GM18870 (cell line): ENCODE measurements at regions not wholly inside any gene's neighbourhood (a gene's known extent, or its start where the extent isn't known, plus 50 kb on each side); places are given as distances from the start of the nearest gene placed in this dataset.
"Not testable (repeated sequence)": the region's sequence is repeated elsewhere in the genome, so short reads cannot be mapped to it uniquely, and the experiment has no call there.

ENCODE experiments used
- ATAC-seq: cut with Tn5 transposase; IDR thresholded peaks from one replicate; pipeline ENCODE4 v1.9.1; 2021; ENCODE audit warnings: moderate library complexity; ENCODE audit not compliant: unreplicated experiment

GRCh38 chr9:124164811-124165210 is 92.9 kb upstream of the NEK6 start:
- ATAC-seq: no peak

- ATAC-seq: no peak
These were observed 83.3 kb upstream of the NEK6 start for GRCh38 chr9:124174433-124174832.

GRCh38 chr9:124177522-124177921 is 80.2 kb upstream of the NEK6 start:
- not testable (repeated sequence) for ATAC-seq

GRCh38 chr9:124179196-124180071 is 78.3 kb upstream of the NEK6 start:
- no peak for ATAC-seq

GRCh38 chr9:124180557-124180956 is 77.2 kb upstream of the NEK6 start:
- ATAC-seq: no peak

- no peak for ATAC-seq
These were observed 75.0 kb upstream of the NEK6 start for GRCh38 chr9:124182741-124183140.

- ATAC-seq: no peak
These were observed 74.0 kb upstream of the NEK6 start for GRCh38 chr9:124183772-124184171.

- ATAC-seq: no peak
These were observed 72.3 kb upstream of the NEK6 start for GRCh38 chr9:124185413-124185812.

GRCh38 chr9:124187311-124187710 is 70.4 kb upstream of the NEK6 start:
- no peak for ATAC-seq

- no peak for ATAC-seq
These were observed 69.2 kb upstream of the NEK6 start for GRCh38 chr9:124188331-124189110.

- ATAC-seq: no peak
These were observed 67.0 kb upstream of the NEK6 start for GRCh38 chr9:124190761-124191160.

- ATAC-seq: no peak
These were observed 65.9 kb upstream of the NEK6 start for GRCh38 chr9:124191691-124192395.

- ATAC-seq: no peak
These were observed 61.0 kb upstream of the NEK6 start for GRCh38 chr9:124196814-124197176.

GRCh38 chr9:124197177-124198095 is 60.3 kb upstream of the NEK6 start:
- peak; percentile 57 for ATAC-seq

- no peak for ATAC-seq
These were observed 59.4 kb upstream of the NEK6 start for GRCh38 chr9:124198331-124198730.

GRCh38 chr9:124198948-124199347 is 58.8 kb upstream of the NEK6 start:
- ATAC-seq: no peak

GRCh38 chr9:124199474-124199873 is 58.3 kb upstream of the NEK6 start:
- no peak for ATAC-seq

GRCh38 chr9:124202447-124202971 is 55.2 kb upstream of the NEK6 start:
- ATAC-seq: peak; percentile 63

- ATAC-seq: no peak
These were observed 51.9 kb upstream of the NEK6 start for GRCh38 chr9:124205686-124206352.

GRCh38 chr9:124206391-124206790 is 51.4 kb upstream of the NEK6 start:
- no peak for ATAC-seq
